ENCODE measurements at regions not wholly inside any gene's neighbourhood (a gene's known extent, or its start where the extent isn't known, plus 50 kb on each side); places are given as distances from the start of the nearest gene placed in this dataset.
A peak's percentile ranks its signal among the peaks of the same experiment; 100 is the strongest.

GRCh38 chr1:234746798-234747196, 136.8 kb upstream of the IRF2BP2 start:
- H3K4me2 ChIP-seq (ENCODE audit: low read length): peak overlapping the region; percentile 43
- no peak overlapping the region for H3K4me3 ChIP-seq (replicated peaks in 1 of 2; ENCODE audit: low read depth in 1 of 2, low read length in 2 of 2)
- no peaks in the 10 kb centered on the region for H3K9me2 ChIP-seq (ENCODE audit: insufficient read depth)
- no peaks in the 10 kb centered on the region for H4K20me1 ChIP-seq (ENCODE audit: insufficient read depth)
- peak; percentile 38 for DNase-seq (ENCODE audit: low read depth, low spot score)
- no TSS peak for BruUV-seq (replicated peaks)
- H3K4me1 ChIP-seq (ENCODE audit: control insufficient read depth in 1 of 2, insufficient read depth in 2 of 2, low read length in 2 of 2): peaks cover 12 to 19% of the 10 kb centered on the region in 2 experiments
- H3K27ac ChIP-seq (ENCODE audit: low read depth, low read length): no peak overlapping the region
- H2AFZ ChIP-seq (ENCODE audit: low read depth, low read length, poor library complexity, severe bottlenecking): no peak overlapping the region
- CTCF ChIA-PET: no interaction called here
- H3K9me3 ChIP-seq (ENCODE audit: control insufficient read depth in 1 of 2, insufficient read depth in 1 of 2, low read depth in 1 of 2, low read length in 2 of 2): no peaks in the 10 kb centered on the region
- intact Hi-C loops (cut with micrococcal nuclease): loop anchor here (10.0 kb wide), 1 partner anchor 118 kb away; no protein-coding TSS in a partner anchor
- peak; percentile 11; the same call in 1 of the 2 replicates for TF ChIP-seq RAD21 (IDR thresholded peaks at IDR 0.05; ENCODE audit: low read depth)
- peak; percentile 71; the same call in 1 of the 2 replicates for TF ChIP-seq SP1 (IDR thresholded peaks at IDR 0.05; ENCODE audit: low read depth)
- TF ChIP-seq JUND (IDR thresholded peaks at IDR 0.05): peak; percentile 29
- TF ChIP-seq REST (IDR thresholded peaks at IDR 0.05; ENCODE audit: low read depth): no peak
- TF ChIP-seq SRF (IDR thresholded peaks at IDR 0.05; ENCODE audit: low read depth): no peak
- TF ChIP-seq FOSL1 (IDR thresholded peaks at IDR 0.05; ENCODE audit: low read depth): 0 out of 2 replicates have a peak, but pooled peaks have one; percentile 21
- ATAC-seq: peak; percentile 72
- no peaks in the 10 kb centered on the region for H3K36me3 ChIP-seq (ENCODE audit: control insufficient read depth in 1 of 2, insufficient read depth in 2 of 2, low read length in 2 of 2)
- no peaks in the 10 kb centered on the region; the same call in 1 of the 2 replicates for H3K27me3 ChIP-seq (ENCODE audit: insufficient read depth, low read length)
- no peaks in the 10 kb centered on the region for H3K79me2 ChIP-seq (ENCODE audit: insufficient read depth, low read length)
- RAD21 ChIA-PET (ENCODE audit: low non-redundant PET in 1 of 2, low total read pairs in 2 of 2, uncharacterized antibody in 2 of 2, unreplicated experiment in 2 of 2): no interaction called here
- POLR2A ChIA-PET: no interaction called here
- no peak overlapping the region for H3K9ac ChIP-seq (ENCODE audit: low read length)
